H9 (cell line): ENCODE measurements at regions not wholly inside any gene's neighbourhood (a gene's known extent, or its start where the extent isn't known, plus 50 kb on each side); places are given as distances from the start of the nearest gene placed in this dataset.
"Not testable (repeated sequence)": the region's sequence is repeated elsewhere in the genome, so short reads cannot be mapped to it uniquely, and the experiment has no call there.

Experiments
- DNase-seq: peaks from one replicate; pipeline ENCODE4 v3.0.0-alpha.2; 2017
- H2AFZ ChIP-seq: one replicate; pipeline ENCODE4 v1.6.1; 2013; ENCODE audit warnings: mild to moderate bottlenecking, low read length, control low read depth, moderate library complexity
- H2AK5ac ChIP-seq: 2 replicates; pipeline ENCODE4 v1.6.1; 2013; ENCODE audit warnings: low read length, control low read depth, mixed read lengths; ENCODE audit not compliant: insufficient read length
- H2BK120ac ChIP-seq: one replicate; pipeline ENCODE4 v1.6.1; 2013; ENCODE audit warnings: low read depth, mild to moderate bottlenecking, low read length, control low read depth, inconsistent platforms; ENCODE audit not compliant: poor library complexity, severe bottlenecking
- H2BK12ac ChIP-seq: 2 replicates; pipeline ENCODE4 v1.6.1; 2013; ENCODE audit warnings: low read length, control low read depth, mixed read lengths, low read depth; ENCODE audit not compliant: insufficient read length
- H2BK15ac ChIP-seq: 2 replicates; pipeline ENCODE4 v1.6.1; 2013; ENCODE audit warnings: low read depth, low read length, control low read depth
- H2BK20ac ChIP-seq: one replicate; pipeline ENCODE4 v1.6.1; 2013; ENCODE audit warnings: low read depth, mild to moderate bottlenecking, low read length, control low read depth, inconsistent platforms; ENCODE audit not compliant: poor library complexity, severe bottlenecking
- H2BK5ac ChIP-seq: 2 replicates; pipeline ENCODE4 v1.6.1; 2013; ENCODE audit warnings: low read length, control low read depth, mixed read lengths; ENCODE audit not compliant: insufficient read length
- H3K14ac ChIP-seq: 2 replicates; pipeline ENCODE4 v1.6.1; 2013; ENCODE audit warnings: low read length, control low read depth; ENCODE audit not compliant: insufficient read depth
- H3K18ac ChIP-seq: 2 replicates; pipeline ENCODE4 v1.6.1; 2013; ENCODE audit warnings: low read depth, mild to moderate bottlenecking, mixed read lengths, low read length, control low read depth; ENCODE audit not compliant: insufficient read length
- H3K23ac ChIP-seq: 2 replicates; pipeline ENCODE4 v1.6.1; 2013; ENCODE audit warnings: low read length, control low read depth, mixed read lengths, low read depth; ENCODE audit not compliant: insufficient read length
- H3K23me2 ChIP-seq: 2 replicates; pipeline ENCODE4 v1.6.1; 2013; ENCODE audit warnings: low read depth, mild to moderate bottlenecking, mixed read lengths, low read length, control low read depth; ENCODE audit not compliant: insufficient read length, poor library complexity, severe bottlenecking
- H3K27ac ChIP-seq: 2 replicates; pipeline ENCODE4 v1.5.1; 2013; ENCODE audit warnings: low read length, control low read depth, mixed read lengths, low read depth; ENCODE audit not compliant: insufficient read length
- H3K27me3 ChIP-seq: 2 replicates; pipeline ENCODE4 v1.6.1; 2013; ENCODE audit warnings: low read length, control low read depth, inconsistent platforms; ENCODE audit not compliant: insufficient read depth
- H3K4ac ChIP-seq: 2 replicates; pipeline ENCODE4 v1.6.1; 2013; ENCODE audit warnings: low read depth, mild to moderate bottlenecking, control low read depth, inconsistent platforms, low read length, moderate library complexity
- H3K4me1 ChIP-seq: 2 replicates; pipeline ENCODE4 v1.6.1; 2013; ENCODE audit warnings: low read length, control low read depth, inconsistent platforms; ENCODE audit not compliant: insufficient read depth
- H3K4me2 ChIP-seq: 2 replicates; pipeline ENCODE4 v1.6.1; 2013; ENCODE audit warnings: low read length, control low read depth, mixed read lengths; ENCODE audit not compliant: insufficient read length, insufficient read depth
- H3K56ac ChIP-seq: 2 replicates; pipeline ENCODE4 v1.6.1; 2013; ENCODE audit warnings: low read depth, mild to moderate bottlenecking, mixed read lengths, low read length, control low read depth; ENCODE audit not compliant: insufficient read length
- H3K79me1 ChIP-seq: 2 replicates; pipeline ENCODE4 v1.6.1; 2013; ENCODE audit warnings: low read depth, mild to moderate bottlenecking, moderate library complexity, low read length, control low read depth, inconsistent platforms; ENCODE audit not compliant: insufficient read depth, poor library complexity, severe bottlenecking
- H3K79me2 ChIP-seq: 2 replicates; pipeline ENCODE4 v1.6.1; 2013; ENCODE audit warnings: low read length, control low read depth, inconsistent platforms; ENCODE audit not compliant: insufficient read depth
- H3K9ac ChIP-seq: 2 replicates; pipeline ENCODE4 v1.6.1; 2013; ENCODE audit warnings: low read length, control low read depth, mixed read lengths; ENCODE audit not compliant: insufficient read length; ENCODE audit errors: extremely low read depth
- H3K9me3 ChIP-seq: one replicate; pipeline ENCODE4 v1.6.1; 2013; ENCODE audit warnings: low read depth, low read length, inconsistent platforms; ENCODE audit not compliant: control insufficient read depth
- H3T11ph ChIP-seq: one replicate; pipeline ENCODE4 v1.6.1; 2013; ENCODE audit warnings: mild to moderate bottlenecking, low read length, control low read depth, inconsistent platforms
- H4K20me1 ChIP-seq: one replicate; pipeline ENCODE4 v1.6.1; 2013; ENCODE audit not compliant: control insufficient read depth, insufficient read length, insufficient read depth
- H4K5ac ChIP-seq: 2 replicates; pipeline ENCODE4 v1.6.1; 2013; ENCODE audit warnings: low read depth, mild to moderate bottlenecking, mixed read lengths, low read length, control low read depth; ENCODE audit not compliant: insufficient read length
- H4K8ac ChIP-seq: replicated peaks from 2 replicates; pipeline ENCODE4 v1.6.1; 2013; ENCODE audit warnings: low read length, control low read depth, mixed read lengths, low read depth; ENCODE audit not compliant: insufficient read length
- H4K91ac ChIP-seq: 2 replicates; pipeline ENCODE4 v1.6.1; 2013; ENCODE audit warnings: low read depth, mild to moderate bottlenecking, moderate library complexity, mixed read lengths, low read length, control low read depth; ENCODE audit not compliant: insufficient read length
- H3K27ac Mint-ChIP-seq, 3 experiments: 2 replicates in 2 of 3; 3 replicates in 1 of 3; pipeline ENCODE4 v1.8.0; 2020 to 2021; ENCODE audit warnings: mixed read lengths in 3 of 3, mild to moderate bottlenecking in 1 of 3, moderate library complexity in 1 of 3
- H3K27me3 Mint-ChIP-seq: 2 replicates; pipeline ENCODE4 v1.8.0; 2021; ENCODE audit warnings: low read depth, mild to moderate bottlenecking, moderate library complexity, mixed read lengths
- H3K36me3 Mint-ChIP-seq, 3 experiments: 2 replicates in 2 of 3; 3 replicates in 1 of 3; pipeline ENCODE4 v1.8.0; 2020 to 2021; ENCODE audit warnings: low read depth in 3 of 3, mixed read lengths in 3 of 3; ENCODE audit not compliant: insufficient read depth in 1 of 3
- H3K4me1 Mint-ChIP-seq, 2 experiments: 2 replicates each; pipeline ENCODE4 v1.8.0; 2020; ENCODE audit warnings: mixed read lengths in 2 of 2
- H3K4me3 Mint-ChIP-seq, 2 experiments: 2 replicates in 1 of 2; 3 replicates in 1 of 2; pipeline ENCODE4 v1.8.0; 2020 to 2021; ENCODE audit warnings: mild to moderate bottlenecking in 2 of 2, mixed read lengths in 2 of 2, moderate library complexity in 1 of 2
- H3K9me3 Mint-ChIP-seq, 2 experiments: 2 replicates in 1 of 2; 3 replicates in 1 of 2; pipeline ENCODE4 v1.8.0; 2020; ENCODE audit warnings: mild to moderate bottlenecking in 2 of 2, mixed read lengths in 2 of 2, moderate library complexity in 1 of 2
- WGBS: extraction: QIAGEN DNeasy Blood & Tissue Kit; methylation state at CpG from one replicate; pipeline ENCODE4 v1.1.7; 2013; ENCODE audit warnings: missing lambda C conversion rate, low lambda C conversion rate, mixed read lengths; ENCODE audit not compliant: insufficient read length; ENCODE audit errors: extremely low coverage; 5-methylcytosine and 5-hydroxymethylcytosine counted together
- TF ChIP-seq, protein P1 (sequence below): fragments of 200-600 bp; sonication (generic); conservative IDR thresholded peaks from 3 replicates; pipeline ENCODE4 v1.8.0; 2021; ENCODE audit warnings: antibody characterized with exemption, mild to moderate bottlenecking

DNA sequence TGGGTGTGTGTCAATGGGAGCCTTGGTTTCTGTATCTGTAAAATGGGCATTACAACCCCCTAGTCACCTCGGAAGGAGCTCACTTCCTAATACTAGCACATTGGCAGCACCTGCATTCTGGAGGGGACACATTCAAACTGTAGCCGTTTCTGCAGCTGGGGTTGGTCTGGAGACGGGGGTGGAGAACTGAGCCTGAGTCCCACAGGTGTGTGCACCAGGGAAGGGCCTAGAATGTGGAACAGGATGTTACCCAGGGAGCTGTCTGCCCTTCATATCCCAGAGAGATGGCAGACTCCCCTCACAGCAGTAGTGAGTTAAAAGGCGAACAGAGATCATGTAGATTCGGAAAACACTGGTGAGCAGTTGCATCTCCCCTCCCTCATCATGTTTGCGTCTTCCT lies 272.8 kb upstream of the ZNF32 start:
- no peaks in the 10 kb centered on the region for H3K27me3 ChIP-seq
- H3K9me3 ChIP-seq, result no peaks in the 10 kb centered on the region
- no peak overlapping the region for H3K23ac ChIP-seq
- no peak overlapping the region for H3K27ac ChIP-seq
- no peaks in the 10 kb centered on the region for H3K23me2 ChIP-seq
- no peak overlapping the region for H3K56ac ChIP-seq
- H2BK20ac ChIP-seq, result no peak overlapping the region
- no peaks in the 10 kb centered on the region for H4K20me1 ChIP-seq
- no peak overlapping the region for H4K8ac ChIP-seq
- no peak overlapping the region for H2BK15ac ChIP-seq
- no peaks in the 10 kb centered on the region for H3K79me1 ChIP-seq
- no peak overlapping the region for H3K18ac ChIP-seq
- DNase-seq, result peak; percentile 12
- no peak overlapping the region for H2AK5ac ChIP-seq
- TF ChIP-seq, protein P1, sequence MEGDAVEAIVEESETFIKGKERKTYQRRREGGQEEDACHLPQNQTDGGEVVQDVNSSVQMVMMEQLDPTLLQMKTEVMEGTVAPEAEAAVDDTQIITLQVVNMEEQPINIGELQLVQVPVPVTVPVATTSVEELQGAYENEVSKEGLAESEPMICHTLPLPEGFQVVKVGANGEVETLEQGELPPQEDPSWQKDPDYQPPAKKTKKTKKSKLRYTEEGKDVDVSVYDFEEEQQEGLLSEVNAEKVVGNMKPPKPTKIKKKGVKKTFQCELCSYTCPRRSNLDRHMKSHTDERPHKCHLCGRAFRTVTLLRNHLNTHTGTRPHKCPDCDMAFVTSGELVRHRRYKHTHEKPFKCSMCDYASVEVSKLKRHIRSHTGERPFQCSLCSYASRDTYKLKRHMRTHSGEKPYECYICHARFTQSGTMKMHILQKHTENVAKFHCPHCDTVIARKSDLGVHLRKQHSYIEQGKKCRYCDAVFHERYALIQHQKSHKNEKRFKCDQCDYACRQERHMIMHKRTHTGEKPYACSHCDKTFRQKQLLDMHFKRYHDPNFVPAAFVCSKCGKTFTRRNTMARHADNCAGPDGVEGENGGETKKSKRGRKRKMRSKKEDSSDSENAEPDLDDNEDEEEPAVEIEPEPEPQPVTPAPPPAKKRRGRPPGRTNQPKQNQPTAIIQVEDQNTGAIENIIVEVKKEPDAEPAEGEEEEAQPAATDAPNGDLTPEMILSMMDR, result no peak
- peaks cover 0 to 13% (median 6%) of the 10 kb centered on the region in 3 experiments; a peak in 5 of 7 replicates for H3K36me3 Mint-ChIP-seq
- no peaks in the 10 kb centered on the region for H3K4me1 ChIP-seq
- no CpG with 5 or more reads among the region's 6 CpGs for WGBS
- H3K14ac ChIP-seq, result no peak overlapping the region
- no peak overlapping the region for H2AFZ ChIP-seq
- no peak overlapping the region for H4K91ac ChIP-seq
- no peak overlapping the region for H3K4me2 ChIP-seq
- no peak overlapping the region for H3K27ac Mint-ChIP-seq
- H3T11ph ChIP-seq, result no peak overlapping the region
- no peak overlapping the region for H2BK120ac ChIP-seq
- H2BK5ac ChIP-seq, result no peak overlapping the region
- no peak overlapping the region for H3K4ac ChIP-seq
- H2BK12ac ChIP-seq, result no peak overlapping the region
- H3K79me2 ChIP-seq, result no peaks in the 10 kb centered on the region
- H3K27me3 Mint-ChIP-seq, result peaks cover 15% of the 10 kb centered on the region
- H3K4me1 Mint-ChIP-seq, result no peaks in the 10 kb centered on the region
- no peak overlapping the region for H4K5ac ChIP-seq
- peaks cover 26 to 30% of the 10 kb centered on the region in 2 experiments for H3K9me3 Mint-ChIP-seq
- no peak overlapping the region for H3K4me3 Mint-ChIP-seq
- H3K9ac ChIP-seq, result no peak overlapping the region

DNA sequence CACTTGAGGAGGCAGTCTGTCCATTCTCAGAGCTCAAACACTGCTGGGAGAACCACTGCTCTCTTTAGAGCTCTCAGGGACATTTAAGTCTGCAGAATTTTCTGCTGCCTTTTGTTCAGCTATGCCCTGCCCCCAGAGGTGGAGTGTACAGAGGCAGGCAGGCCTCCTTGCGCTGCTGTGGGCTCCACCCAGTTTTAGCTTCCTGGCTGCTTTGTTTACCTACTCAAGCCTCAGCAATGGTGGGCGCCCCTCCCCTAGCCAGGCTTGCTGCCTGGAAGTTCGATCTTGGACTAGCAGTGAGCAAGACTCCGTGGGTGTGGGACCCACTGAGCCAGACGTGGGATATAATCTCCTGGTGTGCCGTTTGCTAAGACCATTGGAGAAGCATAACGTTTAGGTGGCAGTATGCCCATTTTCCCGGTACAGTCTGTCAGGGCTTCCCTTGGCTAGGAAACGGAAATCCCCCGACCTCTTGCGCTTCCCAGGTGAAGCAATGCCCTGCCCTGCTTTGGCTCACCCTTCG lies 271.6 kb upstream of the ZNF32 start:
- H4K8ac ChIP-seq, H3K27ac Mint-ChIP-seq, H3K79me1 ChIP-seq, H2BK120ac ChIP-seq, H3K27ac ChIP-seq, H3K4me3 Mint-ChIP-seq, H2BK5ac ChIP-seq, H3K23me2 ChIP-seq, H2BK15ac ChIP-seq, H3K4ac ChIP-seq, H2BK12ac ChIP-seq, H3K14ac ChIP-seq, H2AK5ac ChIP-seq, H3K18ac ChIP-seq, H3K9ac ChIP-seq, H4K20me1 ChIP-seq, H3T11ph ChIP-seq, H3K27me3 ChIP-seq, H3K56ac ChIP-seq, H2BK20ac ChIP-seq, H4K91ac ChIP-seq, H2AFZ ChIP-seq, H3K23ac ChIP-seq, H3K79me2 ChIP-seq, DNase-seq, H3K4me2 ChIP-seq, H3K4me1 Mint-ChIP-seq, H3K9me3 ChIP-seq, H3K4me1 ChIP-seq, H4K5ac ChIP-seq: not testable (repeated sequence)
- Mint-ChIP-seq H3K36me3 (peaks cover 0 to 13% (median 9%) of the 10 kb centered on the region in 3 experiments; a peak in 5 of 7 replicates), H3K9me3 (peaks cover 28 to 33% of the 10 kb centered on the region in 2 experiments), H3K27me3 (peaks cover 15% of the 10 kb centered on the region)
- WGBS, result no CpG with 5 or more reads among the region's 12 CpGs
